Eye (tissue), 1 donor: ENCODE measurements at regions not wholly inside any gene's neighbourhood (a gene's known extent, or its start where the extent isn't known, plus 50 kb on each side); places are given as distances from the start of the nearest gene placed in this dataset.
A peak's percentile ranks its signal among the peaks of the same experiment; 100 is the strongest.

ENCODE experiments used
- DNase-seq: peaks from one replicate; pipeline ENCODE4 v3.0.0-alpha.2; 2015

- DNase-seq: no peak
These were observed 965.7 kb downstream of the UQCRFS1 start for GRCh38 chr19:28247243-28247642.

- DNase-seq: no peak
These were observed 967.0 kb downstream of the UQCRFS1 start for GRCh38 chr19:28245937-28246336.

DNA sequence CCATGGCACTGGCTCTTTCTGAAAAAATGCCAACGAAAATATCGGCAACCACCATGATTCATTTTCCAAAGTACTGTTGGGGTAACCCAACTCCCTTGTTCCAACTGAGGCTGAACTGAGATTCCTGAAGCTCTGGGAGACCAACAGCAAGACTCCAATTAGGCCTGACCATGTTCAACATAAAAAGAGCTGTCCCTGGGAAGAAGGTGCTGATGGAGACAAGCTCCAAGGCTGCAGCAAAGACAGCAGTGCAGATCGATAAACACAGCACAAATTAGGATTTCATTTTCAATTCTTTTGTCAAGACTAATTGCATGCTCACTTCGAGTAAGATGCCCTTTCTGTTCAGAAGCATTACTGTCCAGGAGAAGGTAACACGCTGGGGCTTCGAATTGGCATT lies 968.0 kb downstream of the UQCRFS1 start:
- no peak for DNase-seq

- DNase-seq: peak; percentile 52
These were observed 970.5 kb downstream of the UQCRFS1 start for GRCh38 chr19:28242317-28242927.

DNA sequence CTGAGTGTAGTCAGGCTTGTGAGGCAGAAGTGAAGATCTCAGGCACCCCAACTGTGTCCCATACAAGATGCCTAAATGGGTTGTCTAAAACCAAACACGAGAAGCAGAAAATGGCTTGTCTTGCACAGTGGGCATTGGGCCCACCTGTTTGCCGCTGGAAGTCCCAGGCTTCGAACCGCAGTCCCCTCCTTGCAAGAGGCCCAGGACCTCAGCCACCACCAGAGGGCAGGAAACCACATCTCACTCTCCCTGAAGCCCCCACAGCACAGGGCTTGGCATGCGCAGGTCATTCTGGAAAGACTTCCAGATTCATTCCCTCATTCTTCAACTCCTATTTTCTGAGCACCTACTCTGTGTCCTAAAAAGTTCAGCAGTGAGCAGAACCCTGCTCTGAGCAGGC lies 973.7 kb downstream of the UQCRFS1 start:
- peak; percentile 36 for DNase-seq

DNA sequence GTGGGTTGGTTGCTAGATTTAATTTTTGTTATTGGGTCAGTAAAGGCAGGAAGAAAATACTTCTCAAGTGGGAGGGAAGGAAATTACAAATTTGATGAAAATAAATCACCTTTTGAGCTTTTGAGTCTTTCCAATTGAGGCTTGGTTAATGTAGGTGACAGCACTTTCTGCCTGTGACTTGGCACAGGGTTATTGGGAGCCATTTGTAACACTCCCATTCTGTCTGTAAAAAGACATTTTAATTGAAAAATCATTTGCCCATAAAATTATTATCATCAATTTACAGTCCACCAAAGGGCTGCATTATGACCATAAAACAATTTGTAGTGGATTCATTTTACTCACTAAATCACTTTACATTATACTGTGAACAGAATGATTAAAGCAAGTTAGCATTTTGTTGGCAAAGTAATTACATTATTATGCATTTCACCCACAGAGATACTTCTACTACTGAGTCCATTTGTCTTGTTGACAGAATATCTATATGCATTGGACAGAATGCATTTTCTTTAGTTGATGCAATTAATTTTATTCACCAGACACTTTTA lies 974.6 kb downstream of the UQCRFS1 start:
- DNase-seq: no peak

DNA sequence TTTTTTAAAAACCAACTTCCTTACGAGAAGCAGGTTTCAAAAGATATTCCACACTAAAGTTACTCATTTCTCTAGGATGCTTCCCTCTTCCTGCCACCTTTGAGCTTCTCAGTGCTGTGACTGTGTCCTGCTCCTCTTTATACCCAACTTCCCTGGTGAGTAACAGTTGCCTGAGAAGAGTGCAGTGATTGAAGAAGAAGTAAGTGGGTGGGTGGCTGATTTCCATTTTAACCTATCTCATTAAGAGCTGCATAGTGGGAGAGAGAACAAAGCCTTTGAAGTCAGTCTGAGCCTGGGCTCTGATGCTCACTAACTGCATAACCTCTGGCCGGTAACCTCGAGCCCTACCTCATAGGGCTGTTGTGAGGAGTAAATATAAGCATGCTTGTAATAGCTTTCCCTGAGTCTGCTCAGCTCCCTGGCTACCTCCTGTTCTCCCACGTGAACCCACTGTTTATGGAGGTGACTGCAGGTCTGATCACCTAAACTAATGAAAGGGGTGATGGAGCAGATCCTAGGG lies 977.3 kb downstream of the UQCRFS1 start:
- peak; percentile 30 for DNase-seq

- DNase-seq: peak; percentile 86
These were observed 978.3 kb downstream of the UQCRFS1 start for GRCh38 chr19:28234637-28235036.

DNA sequence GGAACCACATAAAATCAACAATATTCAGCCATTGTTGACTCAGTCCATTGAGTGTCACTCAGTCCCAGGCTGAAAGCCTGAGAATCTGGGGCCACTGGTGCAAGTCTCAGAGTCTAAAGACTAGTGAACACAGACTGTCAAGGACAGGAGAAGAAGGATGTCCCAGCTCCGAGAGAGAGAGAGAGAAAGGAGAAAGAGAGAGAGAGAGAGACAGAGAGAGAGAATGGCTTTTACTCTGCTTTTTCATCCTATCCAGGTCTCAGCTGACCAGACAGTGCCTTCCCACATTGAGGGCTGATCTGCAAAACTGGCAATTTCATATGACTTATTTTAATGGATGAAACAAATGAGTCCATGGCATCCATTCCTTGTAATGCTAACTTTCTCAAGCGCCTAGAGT lies 984.1 kb downstream of the UQCRFS1 start:
- no peak for DNase-seq

DNA sequence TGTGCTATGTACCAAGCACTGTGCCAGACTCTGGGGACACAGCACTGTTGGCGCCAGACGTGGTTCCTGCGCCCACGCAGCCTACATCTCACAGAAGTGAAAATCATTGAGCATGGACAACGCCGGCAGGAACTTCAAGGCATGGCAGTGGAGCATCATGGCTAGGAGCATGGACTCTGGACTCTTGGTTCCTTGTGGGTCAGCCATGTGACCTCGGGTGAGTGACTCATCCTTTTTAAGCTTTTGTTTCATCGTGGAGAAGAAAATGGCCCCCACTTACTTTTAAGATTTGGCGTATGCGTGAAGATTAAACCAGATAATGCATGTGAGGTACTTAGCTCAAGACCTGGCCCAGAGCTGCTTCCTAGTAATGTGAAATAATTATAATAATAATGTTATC lies 988.5 kb downstream of the UQCRFS1 start:
- DNase-seq: no peak

- DNase-seq: no peak
These were observed 991.2 kb downstream of the UQCRFS1 start for GRCh38 chr19:28221736-28222135.

GRCh38 chr19:28218728-28219127 lies 994.2 kb downstream of the UQCRFS1 start:
- DNase-seq: no peak

GRCh38 chr19:28217022-28217421 lies 995.9 kb downstream of the UQCRFS1 start:
- no peak for DNase-seq

DNA sequence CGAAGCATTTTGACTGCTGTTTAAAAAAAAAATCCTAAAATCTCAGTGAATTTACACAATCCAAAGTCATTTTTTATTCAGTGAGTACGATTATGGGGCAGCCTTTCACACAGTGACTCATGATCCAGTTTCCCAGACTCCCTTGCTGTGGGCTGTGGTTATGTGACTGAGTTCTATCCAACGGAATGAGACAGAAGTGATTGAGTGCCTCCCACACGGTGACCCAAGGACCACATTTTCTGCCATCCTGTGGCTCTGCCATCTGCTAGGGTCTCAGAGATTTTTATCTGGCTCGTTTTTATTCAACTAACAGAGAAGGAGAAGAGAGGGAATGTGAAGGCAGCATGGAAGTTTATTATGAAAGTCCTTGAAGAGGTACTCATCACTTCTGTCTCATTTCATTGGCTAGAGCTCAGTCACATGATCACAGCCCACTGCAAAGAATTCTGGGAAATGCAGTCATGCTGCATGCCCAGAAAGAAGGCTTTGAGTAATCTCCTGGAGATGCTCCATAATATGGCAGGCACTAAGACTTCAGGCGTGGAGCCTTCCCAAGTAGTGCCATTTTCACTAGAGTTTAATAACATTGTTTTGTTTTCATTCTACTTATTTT lies 999.4 kb downstream of the UQCRFS1 start:
- no peak for DNase-seq

DNA sequence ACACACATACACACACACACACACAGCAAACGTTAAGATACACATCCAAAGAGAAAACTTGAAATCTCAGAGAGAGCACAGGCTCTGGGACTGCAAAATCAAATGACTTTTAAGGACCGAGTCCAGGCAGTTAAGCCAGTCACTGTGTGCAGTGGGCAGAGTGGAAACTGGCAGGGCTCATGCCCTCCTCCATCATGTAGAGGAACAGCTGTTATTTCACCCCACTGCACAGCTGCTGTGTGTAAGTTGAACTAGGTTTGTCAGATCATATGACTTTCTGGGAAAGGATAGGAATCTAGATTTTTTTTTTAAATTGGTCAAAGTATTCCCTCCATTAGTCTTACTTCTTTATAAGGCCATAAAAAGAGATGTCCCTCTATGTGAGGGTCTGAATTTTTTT lies 1002.1 kb downstream of the UQCRFS1 start:
- no peak for DNase-seq

GRCh38 chr19:28208745-28209144 lies 1004.2 kb downstream of the UQCRFS1 start:
- DNase-seq: no peak

DNA sequence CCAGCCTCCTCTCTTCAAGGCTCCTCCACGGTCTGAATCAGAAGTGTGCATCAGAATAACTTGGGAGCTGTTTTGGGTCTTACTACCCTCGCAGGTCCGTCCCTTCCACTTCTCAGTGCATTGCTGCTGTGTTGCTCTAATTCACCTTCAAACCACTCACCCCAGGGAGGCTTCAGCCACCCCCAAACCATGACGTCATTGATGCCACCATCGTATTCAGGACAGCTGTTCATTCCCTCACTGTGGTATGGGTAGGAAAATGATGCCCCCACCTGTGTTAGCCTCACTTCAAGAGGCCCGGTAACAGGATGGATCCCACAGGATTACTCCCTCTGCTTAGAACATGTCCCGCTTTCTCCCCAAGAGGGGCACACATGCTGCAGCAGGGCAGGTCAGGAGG lies 1005.7 kb downstream of the UQCRFS1 start:
- no peak for DNase-seq

DNA sequence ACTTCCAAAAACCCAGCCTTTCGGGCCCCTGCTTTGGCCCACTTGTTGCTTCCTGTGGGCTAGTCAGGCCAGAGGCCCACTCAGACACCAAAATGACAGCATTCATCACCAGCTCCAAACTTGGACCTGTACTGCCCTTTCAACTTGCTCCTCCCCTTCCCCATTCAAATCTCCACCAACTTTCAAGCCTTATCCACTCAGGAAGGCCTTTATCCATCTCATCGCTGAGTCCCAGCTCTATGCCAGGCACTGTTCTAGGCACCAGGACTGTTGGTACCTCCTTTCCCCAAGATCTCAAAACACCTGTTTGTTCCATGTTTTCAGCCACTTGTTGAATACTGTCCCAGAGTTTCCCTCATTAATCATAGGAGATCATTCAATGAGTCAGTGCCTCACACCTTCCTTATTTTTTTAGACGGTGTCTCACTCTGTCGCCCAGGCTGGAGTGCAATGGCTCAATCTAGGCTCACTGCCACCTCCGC lies 1011.4 kb downstream of the UQCRFS1 start:
- DNase-seq: no peak

DNA sequence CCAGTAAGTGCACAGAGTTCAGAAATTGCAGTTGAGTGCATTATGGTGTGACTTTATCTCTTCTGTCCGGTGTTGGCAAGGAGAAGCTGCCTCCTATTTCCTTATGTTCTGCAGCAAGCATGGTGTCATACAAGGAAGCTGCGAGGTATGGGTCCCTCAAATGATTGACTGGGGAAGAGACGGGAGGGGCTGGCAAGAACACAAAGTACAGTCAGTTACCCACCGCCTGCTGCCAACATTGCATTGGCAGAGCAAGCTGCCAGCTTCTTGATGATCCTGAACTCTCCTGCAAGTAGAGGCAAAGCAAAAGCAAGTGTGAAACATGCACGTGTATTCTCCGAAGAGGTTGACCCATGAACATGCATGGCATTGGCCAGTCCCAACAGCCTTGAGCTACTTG lies 1013.6 kb downstream of the UQCRFS1 start:
- no peak for DNase-seq

DNA sequence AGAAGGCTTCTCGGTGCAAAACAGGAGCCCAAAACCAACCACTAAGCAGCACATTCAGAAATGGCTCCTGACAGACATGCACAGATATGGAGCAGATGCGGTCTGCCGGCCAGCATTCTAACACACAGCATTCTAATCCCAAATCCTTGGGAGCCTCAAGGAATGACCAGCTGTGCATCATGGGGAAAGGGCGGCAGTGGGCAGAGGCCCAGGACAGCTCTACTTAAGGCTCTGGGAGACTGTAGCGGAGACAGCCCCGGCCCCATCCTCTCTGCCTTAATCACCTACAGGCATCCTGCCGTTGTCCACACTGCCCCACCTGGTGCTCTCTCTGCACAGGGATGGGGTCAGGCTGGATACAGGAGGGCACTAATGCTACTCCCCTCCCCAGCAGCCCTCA lies 1016.0 kb downstream of the UQCRFS1 start:
- no peak for DNase-seq

- DNase-seq: peak; percentile 17
These were observed 1016.9 kb downstream of the UQCRFS1 start for GRCh38 chr19:28196101-28196500.

DNA sequence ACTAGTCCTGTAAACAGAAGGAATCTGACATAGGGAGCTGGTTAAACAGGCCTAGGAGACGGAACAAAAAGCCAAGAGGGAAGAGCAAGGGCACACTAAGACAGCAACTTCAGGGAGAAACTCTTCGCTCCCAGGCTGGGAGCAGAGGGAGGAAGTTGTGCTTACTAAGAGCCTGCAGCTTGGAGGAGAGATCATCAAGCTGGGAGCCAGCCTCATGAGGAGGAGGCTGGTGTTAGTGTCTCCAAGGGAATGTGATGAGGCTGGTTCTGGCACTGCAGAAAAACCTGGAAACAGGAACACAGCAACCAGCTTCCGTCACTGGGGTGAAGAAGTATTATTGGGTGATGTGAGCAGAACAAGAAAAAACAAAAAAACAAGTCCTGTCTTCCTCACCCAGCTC lies 1027.3 kb downstream of the UQCRFS1 start:
- no peak for DNase-seq

DNA sequence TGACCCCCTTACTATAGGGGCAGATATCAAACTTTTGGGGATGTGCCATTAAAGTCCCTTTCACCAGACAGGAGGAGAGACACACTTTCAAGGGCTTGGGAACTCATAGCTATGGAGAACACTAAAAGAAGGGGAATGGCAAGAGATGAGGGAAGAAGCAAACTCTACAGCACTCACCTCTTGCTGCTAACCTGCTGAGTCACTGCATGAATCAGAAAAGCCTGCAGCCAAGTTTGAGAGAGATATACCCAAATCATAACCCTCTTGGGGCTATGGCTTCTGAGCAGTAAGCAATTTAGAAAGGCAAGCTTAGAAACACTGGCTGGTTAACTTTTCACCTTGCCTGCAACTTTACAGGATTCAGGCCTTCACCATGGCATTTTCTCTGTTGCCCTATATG lies 1028.0 kb downstream of the UQCRFS1 start:
- no peak for DNase-seq

DNA sequence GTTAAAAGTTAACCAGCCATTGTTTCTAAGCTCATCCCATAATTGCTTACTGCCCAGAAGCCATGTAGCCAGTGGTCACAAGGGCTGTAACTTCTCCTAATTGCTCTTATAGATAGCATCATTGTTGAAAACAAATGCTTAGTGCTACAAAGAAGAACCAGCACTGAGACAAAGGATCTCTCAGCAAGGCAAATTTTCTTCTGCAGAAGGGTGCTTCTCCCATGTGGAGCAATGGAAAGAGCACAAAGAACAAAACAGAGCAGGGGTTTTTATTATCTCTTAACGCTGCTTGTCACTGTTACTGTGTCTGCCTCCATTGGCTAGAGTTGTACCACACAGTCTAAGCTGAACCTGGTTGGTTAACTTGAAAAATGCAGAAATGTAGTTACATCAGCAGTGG lies 1036.8 kb downstream of the UQCRFS1 start:
- DNase-seq: no peak
